Glomerular visceral epithelial cell (primary cell): ENCODE measurements at regions not wholly inside any gene's neighbourhood (a gene's known extent, or its start where the extent isn't known, plus 50 kb on each side); places are given as distances from the start of the nearest gene placed in this dataset.

ENCODE experiments used
- DNase-seq: peaks from one replicate; pipeline ENCODE4 v3.0.0-alpha.2; 2016; ENCODE audit errors: extremely low spot score

DNA sequence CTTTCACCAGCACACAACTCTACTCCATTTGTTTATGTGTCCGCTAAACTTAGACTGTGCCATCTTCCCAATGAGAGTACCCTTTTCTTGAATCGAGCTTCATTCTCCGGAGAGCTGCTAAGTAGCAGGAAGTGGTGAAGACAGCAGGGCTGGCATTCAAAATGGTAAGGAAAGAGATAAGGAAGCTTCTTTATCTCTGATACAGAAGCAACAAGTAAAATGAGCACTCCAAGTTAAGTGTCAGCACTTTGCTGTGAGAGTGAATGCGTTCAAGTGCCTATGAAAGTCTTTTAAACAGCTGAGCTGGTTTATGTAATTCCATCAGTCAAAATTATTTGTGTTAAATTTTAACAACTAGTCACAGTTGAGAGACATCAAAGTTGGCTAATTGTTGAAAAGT lies 386.8 kb upstream of the PTPRD start:
- DNase-seq, result no peak

DNA sequence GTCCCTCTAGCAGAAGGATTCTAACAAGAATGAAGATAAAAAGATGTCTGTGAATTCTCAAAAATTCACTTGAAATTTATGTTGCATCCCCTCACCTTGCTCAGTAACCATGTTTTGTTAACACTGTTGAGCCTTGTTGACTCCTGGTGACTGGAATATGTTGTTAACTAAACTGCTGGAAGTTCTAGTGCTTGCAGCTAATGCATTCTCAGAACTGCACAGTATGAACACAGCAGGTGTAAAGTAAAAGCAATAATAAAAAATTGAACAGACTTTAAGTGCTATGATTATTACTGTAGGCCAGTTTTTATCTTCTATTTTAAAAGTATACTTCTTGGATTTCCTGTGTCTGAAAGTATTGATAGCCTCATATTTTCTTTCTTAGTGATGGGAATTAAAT lies 388.7 kb upstream of the PTPRD start:
- no peak for DNase-seq

DNA sequence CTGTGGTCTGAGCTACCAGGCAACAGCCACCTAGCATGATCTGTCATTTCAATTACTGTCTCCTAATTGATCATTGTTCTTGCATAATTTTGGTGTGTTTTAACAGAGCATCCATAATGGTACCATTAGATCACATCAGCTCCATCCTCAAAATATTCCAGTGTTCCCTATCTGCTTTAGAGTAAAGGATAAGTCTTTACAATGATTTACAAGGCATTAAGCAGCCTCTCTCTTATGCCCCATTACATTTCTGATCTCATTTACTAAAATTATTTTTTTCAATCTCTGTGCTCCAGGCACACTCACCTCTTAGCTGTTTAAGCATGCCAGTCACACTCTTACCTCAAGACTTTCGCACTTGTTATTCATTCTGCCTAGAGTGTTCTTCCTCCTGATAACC lies 389.9 kb upstream of the PTPRD start:
- no peak for DNase-seq

DNA sequence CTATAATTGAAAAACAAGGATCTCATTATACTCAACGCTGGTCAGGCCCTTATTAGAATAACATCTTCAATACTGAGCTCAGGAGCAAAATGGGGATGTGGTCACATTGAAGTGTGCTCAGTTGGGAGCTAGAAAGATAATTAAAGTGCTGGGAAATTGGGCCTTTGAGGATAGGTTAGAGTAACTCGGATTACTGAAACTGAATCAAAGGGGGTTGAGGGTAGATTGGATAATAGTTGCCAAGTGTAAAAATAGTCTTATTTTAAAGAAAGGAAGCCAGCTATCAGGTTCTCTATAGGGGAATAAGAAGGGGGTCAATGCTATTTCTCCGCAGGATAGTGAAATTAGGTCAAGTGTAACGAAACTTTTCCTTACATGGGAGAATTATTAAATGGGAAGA lies 391.0 kb upstream of the PTPRD start:
- DNase-seq, result no peak

DNA sequence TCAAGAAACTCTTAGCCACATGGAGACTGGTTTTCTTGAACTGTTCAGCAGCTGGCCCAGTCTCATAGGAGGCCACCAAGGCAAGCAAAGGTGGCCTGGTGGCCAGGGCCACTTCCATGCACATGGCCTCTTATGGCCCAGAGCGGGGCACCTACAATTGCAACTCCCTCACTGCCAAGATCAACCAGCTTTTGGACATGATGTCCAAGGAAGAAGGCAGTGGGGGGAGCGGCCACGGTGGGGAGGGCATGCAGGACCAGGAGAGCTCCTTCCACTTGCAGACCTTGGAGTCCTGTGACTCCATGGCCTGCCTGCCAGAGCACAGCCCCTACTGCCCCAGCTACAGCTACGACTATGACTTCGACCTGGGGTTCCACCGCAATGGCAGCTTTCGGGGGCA lies 398.9 kb upstream of the PTPRD start:
- no peak for DNase-seq

DNA sequence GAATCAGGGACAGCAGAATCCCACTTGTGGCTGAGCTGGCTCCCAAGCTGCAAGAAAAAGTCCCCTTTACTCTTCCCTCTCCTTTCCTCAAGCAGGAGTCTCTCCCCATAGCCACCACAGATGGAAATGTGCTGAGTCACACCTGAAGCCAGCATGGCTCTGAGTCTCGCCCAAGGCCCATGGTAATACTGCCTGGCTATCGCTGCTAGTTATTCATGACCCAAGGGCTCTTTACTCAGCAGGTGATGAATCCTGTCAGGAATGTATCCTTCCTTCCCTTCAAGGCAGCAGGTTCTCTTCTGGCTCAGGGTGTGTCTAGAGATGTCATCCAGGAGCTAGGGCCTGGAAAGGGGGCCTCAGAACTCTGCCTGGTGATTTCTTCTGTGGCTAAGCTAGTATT lies 403.3 kb upstream of the PTPRD start:
- no peak for DNase-seq

DNA sequence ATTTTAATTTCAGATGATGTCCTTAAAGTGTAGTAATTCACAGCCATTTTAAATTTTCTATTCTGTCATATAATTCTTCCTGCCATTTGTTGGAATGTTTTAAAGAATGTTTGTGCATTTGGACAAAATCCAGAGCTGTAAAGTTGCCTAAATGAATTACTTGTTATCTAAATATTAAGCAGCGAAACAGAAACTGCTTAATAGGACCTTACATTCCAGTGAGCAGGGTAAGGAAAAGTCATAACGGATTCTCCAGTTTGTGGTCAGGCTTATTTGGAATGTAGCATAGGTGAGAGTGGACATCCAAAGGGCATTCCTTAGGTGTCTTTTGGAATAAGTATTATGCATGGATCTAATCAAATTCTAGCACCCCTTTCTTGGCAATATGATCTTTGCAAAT lies 410.4 kb upstream of the PTPRD start:
- no peak for DNase-seq

DNA sequence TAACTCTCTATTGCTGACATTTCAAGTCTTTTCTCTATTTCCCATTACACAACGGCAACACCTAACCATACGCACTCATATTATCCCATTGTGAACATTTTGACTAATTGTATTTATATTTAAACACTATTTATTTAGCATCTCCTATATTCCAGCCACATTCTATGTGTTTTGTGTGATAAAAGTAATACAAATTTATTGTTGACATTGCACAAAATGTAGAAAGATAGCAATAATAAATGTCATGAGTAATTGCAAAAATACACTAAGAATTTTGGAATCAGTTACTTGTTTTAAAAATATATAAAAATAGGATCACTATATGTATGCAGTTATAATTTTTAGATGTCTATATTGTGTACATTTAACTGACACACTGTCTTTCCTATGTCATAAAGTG lies 413.0 kb upstream of the PTPRD start:
- DNase-seq, result no peak

DNA sequence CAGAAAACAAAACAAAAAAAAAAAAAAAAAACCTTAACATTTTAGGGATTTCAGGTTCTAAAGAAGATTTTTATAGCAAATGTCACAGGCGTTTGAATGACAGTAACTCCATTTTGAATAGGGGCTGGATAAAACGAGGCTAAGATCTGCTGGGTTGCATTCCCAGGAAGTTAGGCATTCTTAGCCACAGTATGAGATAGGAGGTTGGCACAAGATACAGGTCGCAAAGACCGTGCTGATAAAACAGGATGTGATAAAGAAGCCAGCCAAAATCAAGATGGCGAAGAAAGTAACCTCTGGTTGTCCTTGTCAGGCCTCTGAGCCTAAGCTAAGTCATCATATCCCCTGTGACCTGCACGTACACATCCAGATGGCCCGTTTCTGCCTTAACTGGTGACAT lies 425.6 kb upstream of the PTPRD start:
- DNase-seq, result no peak

DNA sequence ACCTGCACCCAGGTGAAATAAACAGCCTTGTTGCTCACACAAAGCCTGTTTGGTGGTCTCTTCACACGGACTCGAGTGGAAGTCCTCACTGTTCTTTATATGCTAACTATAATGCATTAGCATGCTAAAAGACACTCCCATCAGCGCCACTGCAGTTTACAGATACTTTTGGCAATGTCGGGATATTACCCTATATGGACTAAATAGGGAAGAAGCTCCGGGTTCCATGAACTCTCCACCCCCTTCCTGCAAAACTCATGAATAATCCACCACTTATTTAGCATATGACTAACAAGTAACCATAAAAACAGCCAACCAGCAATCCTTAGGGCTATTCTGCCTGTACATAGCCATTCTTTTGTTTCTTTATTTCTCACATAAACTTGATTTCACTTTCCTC lies 426.2 kb upstream of the PTPRD start:
- no peak for DNase-seq

DNA sequence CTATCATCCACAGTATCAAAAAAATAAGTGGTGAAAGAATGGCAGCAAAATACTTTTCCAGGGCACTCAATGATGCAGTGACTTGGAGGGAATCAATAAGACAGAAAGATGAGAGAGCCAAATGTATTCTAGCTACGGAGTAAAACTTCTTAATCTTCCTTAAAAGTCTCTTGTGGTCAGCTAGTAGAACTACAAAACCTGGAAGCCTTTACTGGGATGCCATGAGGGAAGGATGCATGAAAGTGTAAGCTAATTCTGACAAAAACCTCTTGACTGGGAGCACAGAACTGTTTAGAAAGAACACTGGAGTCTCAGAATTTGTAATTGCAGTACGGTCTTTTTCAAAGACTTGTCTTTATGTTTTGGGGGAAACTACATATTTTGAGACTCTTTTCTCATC lies 432.8 kb upstream of the PTPRD start:
- DNase-seq, result no peak

DNA sequence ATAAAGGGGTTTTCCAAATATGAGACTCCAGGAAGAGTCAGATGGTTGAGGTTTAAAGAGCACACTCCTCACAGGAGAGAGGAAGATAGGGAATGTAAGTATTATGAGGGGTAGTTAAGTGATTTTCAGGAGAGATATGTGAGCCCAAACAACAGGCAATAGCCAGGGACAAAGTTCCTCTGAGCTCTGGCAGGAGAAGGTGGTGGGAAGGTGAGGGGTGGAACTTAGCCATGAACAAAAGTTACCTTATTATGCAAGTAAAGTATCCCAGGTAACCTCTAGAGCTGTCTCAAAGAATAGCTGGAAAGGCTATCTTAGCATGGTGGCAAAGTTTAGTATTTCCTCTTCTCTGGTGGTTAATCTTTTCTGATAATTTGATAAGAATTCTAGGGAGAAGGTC lies 450.5 kb upstream of the PTPRD start:
- no peak for DNase-seq

DNA sequence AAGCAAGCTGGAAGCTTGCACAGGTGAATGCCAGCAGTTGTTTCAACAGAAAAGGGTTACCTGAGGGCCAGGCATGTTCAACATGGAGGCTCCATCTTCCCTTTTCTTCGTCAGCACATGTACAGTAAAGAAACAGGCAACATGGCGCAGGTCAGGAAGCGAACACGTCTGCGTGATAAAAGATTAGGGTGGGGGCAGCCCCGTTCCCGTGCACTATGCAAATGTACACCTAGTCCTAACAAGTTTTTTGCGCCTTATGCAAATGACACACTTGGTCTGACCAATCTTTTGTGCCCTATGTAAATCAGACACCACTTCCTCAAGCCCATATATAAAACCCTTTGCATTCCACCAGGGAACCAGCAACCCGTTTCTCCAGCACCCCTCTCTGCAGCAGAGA lies 452.1 kb upstream of the PTPRD start:
- DNase-seq, result no peak

DNA sequence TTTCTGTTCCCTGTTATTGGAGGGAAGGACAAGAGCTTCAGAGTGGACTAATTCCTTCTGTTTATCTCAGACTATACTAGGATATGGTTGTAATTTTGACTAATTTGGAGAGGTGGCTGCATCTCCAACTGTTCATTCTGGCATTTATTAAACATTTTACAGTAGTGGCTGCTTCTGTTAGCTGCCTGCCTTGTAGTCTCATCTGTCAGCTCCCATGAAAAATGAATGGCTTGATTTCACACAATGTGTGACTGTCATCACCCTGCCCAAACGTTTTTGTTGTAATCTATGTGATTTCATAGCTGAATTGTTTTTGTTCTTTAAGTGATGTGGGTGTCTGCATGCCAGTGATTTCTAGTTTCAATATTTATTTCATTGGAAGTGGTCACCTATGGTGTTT lies 459.4 kb upstream of the PTPRD start:
- DNase-seq, result no peak

DNA sequence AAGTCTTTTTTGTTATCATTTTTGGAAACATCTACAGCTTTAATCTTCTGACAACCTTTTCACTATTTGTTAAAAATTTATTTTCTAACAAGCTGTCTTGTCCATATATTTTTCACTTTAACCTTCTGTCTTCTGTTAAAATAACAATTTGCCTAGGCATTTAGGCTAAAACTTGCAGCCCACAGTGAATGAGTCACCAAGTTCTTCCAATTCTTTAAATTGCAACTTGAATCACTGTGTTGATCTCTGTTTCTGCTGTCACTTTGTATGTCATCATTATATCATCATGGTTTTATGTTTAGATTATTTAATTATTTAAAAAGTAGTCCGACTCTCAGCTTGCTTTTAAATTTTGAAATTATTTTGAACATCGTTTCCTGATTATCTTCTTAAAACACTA lies 473.8 kb upstream of the PTPRD start:
- peak; percentile 10 for DNase-seq

DNA sequence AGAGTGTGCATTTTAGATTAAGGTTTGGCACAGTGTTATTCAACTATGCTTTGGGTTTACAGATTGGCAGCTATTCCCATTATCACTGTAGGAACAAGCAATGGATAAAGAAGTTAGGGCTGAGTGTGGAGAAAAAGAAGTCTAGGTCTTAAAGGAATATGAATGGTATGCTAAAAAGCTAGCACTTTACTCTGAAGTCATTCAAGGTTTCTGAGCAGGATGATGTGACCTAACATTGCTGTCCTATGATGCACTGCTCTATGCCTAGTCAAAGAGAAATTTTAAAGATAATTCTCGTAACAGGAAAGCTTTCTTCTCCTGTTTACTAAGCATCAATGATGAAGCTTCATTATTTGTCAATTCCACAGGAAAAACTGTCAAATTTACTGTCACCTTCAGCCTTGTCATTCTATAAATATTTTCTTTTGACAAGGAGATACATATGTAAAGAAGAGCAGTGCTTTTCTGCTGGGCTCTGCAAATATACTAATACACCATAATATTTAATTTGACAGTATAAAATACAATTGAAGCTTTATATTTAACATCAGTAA lies 476.1 kb upstream of the PTPRD start:
- no peak for DNase-seq

DNA sequence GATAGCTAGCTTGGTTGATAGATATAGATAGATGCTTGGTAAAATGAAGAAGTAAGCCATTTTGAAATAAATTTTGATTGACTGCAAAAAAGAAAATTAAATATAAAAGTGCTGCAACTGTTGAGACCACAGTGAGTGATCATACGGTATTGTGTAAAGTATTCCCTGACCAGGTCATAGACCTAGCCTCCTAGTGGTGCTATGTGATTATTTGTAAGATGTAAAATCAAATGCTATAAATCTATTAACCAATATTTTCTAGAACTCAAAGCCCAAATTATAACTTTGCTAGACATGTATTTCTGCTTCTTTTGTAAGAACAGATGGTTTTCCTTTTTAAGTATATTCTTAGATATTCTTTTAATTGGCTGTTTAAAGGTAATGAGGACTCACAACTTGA lies 480.2 kb upstream of the PTPRD start:
- no peak for DNase-seq

DNA sequence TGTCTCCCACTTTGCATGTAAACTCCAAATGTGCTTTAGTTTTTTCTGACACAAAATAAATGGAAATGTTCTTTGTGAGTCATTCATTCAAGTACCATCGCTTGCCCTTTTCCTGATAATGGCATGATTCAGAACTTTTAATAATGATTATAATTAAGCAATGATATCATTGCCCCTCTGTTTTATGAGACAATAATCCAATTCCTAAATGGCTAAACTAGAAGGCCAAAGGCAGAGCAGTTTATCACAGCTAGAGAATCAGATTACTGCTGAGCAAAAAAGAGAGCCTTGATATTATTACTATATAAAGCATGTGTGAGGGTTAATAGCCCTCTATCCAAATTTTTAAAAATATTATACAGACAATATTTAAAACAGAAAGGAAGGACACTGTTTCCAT lies 484.2 kb upstream of the PTPRD start:
- no peak for DNase-seq

DNA sequence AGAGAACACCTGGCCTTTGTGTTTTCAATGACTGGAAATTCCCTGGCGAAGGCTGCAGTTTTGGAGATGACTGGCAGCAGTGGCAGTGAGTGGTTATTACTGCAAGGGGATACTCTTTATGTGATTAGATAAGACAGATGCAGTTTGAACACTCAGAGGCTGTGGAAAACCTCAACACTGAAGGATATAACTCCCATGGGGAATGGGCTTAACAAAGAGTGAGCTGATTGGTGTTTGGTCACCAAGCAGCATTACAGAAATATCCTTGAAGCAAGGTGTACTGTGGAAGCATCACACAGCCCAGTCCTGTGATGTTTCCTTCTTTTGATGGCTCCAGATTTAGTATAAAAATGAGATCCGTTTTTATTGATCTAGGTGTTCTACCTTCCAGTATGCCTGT lies 490.7 kb upstream of the PTPRD start:
- no peak for DNase-seq

DNA sequence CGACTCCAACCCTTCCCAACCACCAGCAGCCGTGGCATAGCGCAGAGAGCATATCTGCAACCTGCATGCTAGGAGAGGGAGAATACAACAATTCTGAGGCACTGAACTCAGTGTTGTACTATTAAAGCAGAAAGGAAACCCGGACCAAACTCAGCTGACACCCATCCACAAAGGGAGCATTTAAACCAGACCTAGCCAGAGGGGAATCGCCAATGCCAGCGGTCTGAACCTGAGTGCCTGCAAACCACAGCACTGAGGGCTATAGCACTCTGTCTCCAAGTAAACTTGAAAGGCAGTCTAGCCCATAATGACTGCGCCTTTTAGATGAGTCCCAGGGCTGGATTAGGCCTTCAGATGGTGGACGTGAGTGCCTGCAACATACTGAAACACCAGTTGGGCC lies 494.4 kb upstream of the PTPRD start:
- no peak for DNase-seq

DNA sequence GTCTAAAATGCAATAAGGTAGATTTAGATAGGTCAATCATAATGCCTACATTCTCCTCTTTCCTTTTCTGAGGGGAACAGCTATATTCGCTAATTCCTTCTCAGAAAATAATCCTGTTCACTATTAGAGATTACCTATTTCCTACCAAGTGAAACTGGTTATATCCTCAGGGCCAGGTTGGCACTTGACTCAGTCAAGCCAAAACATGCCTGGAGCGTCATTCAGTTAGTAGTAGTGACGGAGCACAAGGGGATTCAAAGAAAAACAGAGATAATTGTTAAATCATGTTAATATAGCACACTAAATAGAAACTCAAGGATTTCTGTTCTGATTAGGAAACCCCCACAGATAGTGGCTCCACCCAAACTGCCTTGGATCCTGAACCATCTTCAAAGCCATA lies 515.4 kb upstream of the PTPRD start:
- DNase-seq, result no peak

DNA sequence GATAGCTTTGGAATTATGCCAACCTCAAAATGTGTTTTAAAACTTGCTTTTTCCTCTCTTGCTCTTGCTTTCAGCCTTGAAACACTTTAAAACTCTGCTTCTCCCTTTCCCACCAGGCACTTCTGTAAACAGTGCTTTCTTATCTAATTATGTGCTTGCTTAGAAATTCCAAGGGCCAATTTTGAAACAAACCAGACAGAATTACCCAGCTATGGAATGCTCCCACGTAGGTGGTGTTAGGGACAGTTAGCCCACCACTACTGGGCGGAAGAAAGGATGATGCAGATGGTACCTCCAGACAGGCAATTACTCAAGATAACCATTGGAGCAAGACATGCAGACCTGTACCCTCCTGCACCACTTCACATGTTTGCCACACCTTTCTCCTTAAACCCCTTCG lies 523.0 kb upstream of the PTPRD start:
- DNase-seq, result no peak

DNA sequence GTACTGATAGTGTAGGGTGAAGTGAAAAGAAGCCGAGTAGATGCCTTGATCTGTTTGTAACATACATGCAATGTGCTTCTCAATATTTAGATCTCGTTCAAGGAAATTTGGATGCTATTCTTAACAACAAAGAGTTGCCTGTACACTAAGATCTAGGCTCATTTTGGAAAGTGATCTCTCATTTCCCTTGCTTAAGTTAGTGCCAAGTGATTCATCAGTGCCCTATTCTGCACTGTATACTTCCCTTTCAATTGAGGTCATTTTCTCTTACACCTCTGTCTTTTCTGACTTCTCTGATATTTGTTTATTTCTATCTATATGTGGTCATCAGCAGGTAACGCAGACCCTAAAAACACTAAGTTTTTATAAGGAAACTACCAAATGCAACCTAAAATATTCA lies 528.6 kb upstream of the PTPRD start:
- no peak for DNase-seq

DNA sequence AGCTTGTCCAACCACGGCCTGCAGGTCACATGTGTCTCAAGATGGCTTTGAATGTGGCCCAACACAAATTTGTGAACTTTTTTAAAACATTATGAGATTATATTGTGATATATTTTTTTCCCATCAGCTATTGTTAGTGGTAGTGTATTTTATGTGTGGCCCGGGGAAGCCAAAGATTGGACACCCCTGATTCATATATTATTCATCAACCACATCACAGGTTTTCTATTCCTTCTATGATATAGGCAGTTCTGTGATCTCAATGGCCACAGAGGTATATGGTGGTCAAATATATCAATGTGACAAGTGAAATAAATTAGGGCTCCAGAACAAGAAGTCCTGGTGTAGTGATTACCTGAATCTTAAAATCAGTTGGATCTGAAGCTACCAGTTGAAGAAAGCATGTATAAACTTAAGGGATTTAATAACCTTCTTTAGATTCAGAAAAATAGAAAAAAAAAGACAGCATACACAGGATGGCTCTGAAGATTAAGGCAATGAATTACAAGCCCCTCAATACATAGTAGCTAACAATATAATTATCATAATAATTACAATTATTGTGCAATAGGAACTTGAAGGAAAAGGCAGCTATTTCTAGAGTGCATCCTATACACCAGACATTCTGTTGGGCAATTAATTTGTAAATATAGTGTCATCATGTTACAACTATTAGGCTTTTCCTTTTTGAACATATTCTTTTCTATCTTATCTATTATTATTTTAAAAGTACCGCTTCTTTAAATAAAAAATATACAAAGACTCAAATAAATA lies 530.4 kb upstream of the PTPRD start:
- no peak for DNase-seq
